HG03521 (cell line): ENCODE measurements at regions not wholly inside any gene's neighbourhood (a gene's known extent, or its start where the extent isn't known, plus 50 kb on each side); places are given as distances from the start of the nearest gene placed in this dataset.
A peak's percentile ranks its signal among the peaks of the same experiment; 100 is the strongest.

Experiments
- ATAC-seq: cut with Tn5 transposase; IDR thresholded peaks from one replicate; pipeline ENCODE4 v1.9.1; 2021; ENCODE audit warnings: mild to moderate bottlenecking, moderate library complexity; ENCODE audit not compliant: unreplicated experiment

DNA sequence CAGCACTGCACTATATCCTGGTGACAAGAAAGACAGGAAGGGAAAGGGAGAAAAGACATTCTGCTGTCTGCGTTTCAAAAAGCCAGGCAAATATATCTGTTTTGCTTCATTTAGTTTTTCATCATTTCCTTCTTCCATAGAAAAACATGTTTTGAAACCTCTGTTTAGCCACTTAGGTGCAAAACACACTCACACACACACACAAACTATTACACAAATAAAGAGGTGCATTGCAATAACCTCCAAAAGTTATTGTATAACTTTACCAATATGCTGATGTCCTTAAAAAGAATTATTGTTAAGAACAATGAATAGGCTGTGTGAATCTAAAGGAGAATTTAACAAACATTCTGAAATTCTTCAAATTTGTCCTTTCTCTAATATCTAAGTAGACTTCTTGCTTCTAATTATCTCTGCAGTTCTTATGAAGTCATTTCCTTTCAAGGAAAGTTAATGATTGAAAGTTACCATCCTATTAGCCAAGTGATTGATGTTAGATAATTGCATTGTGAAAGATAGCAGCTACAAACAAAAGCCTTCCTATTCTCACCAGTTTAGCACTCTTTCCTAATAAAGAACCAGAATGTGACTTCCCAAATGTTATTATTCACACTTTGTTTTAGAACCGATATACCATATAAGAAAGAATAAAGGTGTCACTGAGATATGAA lies 516.7 kb downstream of the KCNJ3 start:
- no peak for ATAC-seq

DNA sequence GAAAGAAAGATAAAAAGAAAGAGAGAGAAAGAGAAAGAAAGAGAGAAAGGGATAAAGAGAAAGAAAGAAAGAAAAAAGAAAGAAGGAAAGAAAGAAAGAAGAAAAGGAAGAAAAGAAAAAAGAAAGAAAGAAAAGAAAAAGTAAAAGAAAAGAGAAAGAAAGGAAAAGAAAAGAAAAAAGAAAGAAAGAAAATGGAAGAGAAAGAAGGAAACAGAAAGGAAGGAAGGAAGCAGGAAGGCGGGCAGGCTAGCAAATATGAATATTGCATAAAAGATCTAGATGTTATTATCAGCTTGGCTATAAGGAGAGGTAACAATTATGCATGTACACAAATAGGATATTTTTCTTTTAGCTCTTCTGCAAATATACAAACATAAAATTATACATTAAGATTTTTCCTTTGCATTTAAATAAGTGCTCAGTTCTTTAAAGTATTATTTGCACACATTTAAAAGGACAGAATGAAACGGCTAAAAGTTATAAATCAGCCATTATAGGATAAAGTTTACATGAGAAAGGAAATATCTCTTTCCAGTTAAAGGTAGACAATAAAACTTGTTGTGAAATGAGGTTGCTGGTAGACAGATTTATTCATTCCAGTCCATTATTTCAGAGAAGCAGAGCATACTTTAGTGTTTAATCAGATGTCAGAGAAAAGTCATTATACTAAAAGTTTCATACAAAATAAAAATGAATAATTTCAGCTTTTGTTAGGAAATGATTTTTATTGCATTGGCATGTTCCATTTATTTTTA lies 511.4 kb downstream of the KCNJ3 start:
- ATAC-seq = no peak

GRCh38 chr2:155203178-155203577 lies 504.7 kb downstream of the KCNJ3 start:
- ATAC-seq = no peak

GRCh38 chr2:155200753-155201152 lies 502.3 kb downstream of the KCNJ3 start:
- no peak for ATAC-seq

DNA sequence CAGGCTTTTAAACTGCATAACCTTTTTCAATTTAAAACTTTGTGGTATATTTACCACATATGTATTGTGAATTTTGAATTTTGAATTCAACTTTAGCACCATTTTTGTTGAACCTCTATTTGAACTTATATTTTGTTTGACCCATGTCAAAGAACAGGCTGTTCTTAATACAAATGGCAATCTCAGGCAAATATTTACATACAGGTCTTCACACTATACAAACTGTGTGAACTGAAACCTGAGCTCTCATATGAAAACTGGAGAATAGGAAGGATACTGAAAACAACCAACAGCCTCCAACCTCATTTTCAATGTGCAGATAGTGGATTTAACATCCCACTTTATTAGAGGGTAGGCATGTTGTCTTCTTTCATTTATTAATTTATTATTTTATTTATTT lies 491.8 kb downstream of the KCNJ3 start:
- ATAC-seq = no peak

DNA sequence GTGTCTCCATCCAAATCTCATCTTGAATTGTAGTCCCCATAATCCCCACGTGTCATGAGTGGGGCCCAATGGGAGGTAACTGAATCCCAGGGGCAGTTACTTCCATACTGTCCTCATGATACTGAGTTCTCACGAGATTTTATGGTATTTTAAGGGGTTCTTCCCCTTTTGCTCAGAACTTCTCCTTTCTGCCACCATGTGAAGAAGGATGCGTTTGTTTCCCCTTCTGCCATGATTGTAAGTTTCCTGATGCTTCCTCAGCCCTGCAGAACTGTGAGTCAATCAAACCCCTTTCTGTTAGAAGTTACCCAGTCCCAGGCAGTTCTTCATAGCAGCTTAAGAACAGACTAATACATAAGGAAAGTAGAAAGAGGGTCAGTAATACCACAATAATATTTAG lies 480.4 kb downstream of the KCNJ3 start:
- no peak for ATAC-seq

- no peak for ATAC-seq
Measured at GRCh38 chr2:155176345-155176744, 477.9 kb downstream of the KCNJ3 start.

DNA sequence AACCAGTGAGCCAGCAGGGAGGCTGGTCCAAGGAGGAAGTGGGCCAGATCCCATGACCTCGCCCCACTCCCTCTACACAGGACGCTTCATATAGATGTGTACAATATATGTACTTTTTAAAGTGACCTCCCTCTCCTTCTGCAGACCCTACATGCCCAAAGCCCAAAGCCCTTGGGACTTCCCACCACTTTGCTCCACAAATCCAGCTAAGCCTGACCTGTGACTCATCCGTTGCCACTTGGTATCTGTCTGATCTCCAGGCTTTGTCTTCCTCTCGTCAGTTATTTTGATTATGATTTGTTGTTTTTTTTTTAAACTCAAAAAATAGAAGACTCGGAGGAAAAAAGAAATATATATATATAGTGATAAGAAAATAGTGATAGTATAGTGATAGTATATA lies 470.8 kb downstream of the KCNJ3 start:
- no peak for ATAC-seq

DNA sequence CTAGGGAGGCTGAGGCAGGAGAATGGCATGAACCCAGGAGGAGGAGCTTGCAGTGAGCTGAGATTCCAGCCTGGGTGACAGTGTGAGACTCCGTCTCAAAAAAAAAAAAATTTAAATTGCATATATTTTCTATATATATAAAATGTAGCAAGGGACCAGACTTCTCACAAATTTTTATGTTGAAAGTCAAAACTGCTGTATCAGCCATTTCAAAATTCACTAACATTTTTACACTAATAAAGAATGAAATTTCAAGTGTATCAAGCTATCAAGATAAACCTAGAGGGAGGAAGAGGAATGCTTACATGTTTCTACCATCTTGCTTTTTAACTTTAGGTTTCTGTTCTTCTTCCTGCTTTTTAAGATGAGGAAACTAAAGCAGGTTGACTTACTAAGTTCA lies 464.0 kb downstream of the KCNJ3 start:
- ATAC-seq = no peak

DNA sequence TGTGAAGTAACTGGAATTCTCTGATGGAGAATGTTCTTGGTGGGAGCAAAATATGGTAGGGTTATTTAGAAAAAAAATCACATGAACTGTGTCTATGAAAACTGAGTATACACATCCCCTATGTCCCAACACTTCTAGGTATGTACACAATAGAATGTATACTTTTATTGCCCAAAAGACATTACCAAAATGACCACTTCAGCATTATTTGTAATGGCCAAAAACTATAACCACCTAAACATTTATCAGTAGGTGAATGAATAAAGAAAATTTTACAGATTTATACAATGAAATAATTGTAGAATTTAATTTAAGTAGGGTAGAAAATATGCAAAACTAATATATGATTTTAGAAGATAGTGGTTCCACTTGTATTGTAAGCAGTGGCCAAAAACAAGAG lies 462.8 kb downstream of the KCNJ3 start:
- ATAC-seq = no peak

DNA sequence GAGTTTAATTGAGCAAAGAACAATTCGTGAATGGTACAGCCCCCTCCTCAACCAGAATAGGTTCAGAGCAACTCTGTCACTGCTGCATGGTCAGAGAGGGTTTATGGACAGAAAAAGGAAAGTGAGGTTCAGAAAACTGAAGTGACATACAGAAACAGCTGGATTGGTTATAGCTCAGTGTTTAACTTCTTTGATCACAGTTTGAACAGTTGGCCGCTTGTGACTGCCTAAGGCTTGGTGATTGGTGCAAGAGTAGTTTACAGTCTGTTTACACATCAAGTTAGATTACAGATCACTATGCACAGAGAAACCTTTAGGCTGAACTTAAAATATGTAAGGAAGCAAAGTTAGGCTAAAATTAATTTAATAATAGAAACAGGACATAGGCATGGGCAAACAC lies 459.2 kb downstream of the KCNJ3 start:
- ATAC-seq = no peak

GRCh38 chr2:155157065-155157464 lies 458.6 kb downstream of the KCNJ3 start:
- ATAC-seq = no peak

GRCh38 chr2:155151945-155152344 lies 453.4 kb downstream of the KCNJ3 start:
- no peak for ATAC-seq

DNA sequence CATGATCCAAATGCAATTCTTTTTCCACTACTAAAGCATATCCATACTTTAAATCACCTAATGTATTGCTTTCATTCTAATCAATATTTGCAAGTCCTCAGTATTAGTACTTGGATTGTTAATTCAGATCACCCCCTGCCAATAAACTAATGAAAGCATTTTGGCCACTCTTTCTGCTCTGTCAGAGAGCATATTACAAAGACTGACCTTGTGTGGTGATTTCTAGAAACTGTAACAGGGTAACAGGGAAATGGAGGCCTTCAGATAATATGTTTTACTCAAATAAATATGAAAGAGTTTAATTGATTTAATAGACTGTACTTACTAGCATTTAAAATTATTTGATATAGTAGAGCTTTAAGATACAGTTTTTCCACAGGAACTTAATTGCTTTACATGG lies 453.0 kb downstream of the KCNJ3 start:
- ATAC-seq = no peak

- ATAC-seq = peak; percentile 96
Measured at GRCh38 chr2:155145758-155146229, 447.3 kb downstream of the KCNJ3 start.

DNA sequence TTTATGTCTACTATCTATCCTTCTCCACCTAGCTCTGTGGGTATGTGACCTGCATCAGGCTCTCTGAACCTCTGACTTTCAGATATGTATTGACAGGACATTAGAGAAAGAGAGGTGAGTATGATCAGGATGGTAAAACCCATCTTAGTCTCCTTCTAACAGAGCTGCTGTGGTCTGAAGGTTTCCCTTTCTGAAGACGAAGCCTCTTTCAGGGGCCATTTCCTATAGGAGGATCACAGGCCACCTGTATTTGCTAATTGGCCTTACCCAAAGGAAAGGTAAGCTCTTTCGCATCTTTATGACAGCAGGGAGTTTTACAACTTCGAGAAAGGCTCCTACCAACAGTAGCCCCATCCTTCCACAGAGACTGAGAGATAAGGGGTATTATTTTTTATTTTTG lies 442.9 kb downstream of the KCNJ3 start:
- ATAC-seq = no peak

GRCh38 chr2:155125585-155126230 lies 427.2 kb downstream of the KCNJ3 start:
- no peak for ATAC-seq

GRCh38 chr2:155115846-155116245 lies 417.4 kb downstream of the KCNJ3 start:
- no peak for ATAC-seq

DNA sequence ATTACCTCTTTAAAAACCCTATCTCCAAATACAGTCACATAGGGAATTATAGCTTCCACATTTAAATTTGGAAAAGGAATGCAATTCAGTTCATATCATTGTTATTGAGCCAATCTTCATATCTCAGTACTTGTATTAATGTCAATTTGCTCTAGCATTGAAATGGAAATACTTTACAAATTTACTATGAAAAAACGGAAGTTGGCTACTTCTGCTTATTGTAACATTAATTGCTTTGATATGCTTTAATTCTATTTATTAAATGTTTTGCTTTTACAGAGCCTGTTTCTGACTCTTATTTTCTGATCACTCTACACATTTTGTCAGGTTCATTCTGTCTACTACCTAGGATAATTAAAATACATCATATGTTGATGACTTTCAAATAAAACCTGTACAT lies 412.6 kb downstream of the KCNJ3 start:
- no peak for ATAC-seq

DNA sequence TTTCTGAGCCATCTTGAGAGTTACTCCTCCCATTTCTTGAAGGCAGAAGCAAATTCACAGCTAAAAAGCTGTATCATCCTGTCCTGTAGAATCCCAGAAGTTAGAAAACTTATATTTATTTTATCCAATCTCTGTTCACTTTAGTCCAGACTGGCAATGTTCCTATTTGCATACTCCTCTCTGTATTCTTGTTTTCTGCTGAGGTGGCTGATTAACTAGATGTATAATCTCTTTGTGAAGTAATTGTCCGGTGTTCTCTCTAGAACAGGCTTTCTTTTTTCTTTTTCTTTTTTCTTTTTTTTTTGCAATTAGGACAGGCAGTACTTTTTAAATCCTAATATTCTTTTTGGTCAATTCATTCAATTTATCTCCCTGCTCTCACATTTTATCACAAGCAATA lies 411.0 kb downstream of the KCNJ3 start:
- ATAC-seq = no peak

- ATAC-seq = no peak
Measured at GRCh38 chr2:155100261-155100660, 401.8 kb downstream of the KCNJ3 start.

DNA sequence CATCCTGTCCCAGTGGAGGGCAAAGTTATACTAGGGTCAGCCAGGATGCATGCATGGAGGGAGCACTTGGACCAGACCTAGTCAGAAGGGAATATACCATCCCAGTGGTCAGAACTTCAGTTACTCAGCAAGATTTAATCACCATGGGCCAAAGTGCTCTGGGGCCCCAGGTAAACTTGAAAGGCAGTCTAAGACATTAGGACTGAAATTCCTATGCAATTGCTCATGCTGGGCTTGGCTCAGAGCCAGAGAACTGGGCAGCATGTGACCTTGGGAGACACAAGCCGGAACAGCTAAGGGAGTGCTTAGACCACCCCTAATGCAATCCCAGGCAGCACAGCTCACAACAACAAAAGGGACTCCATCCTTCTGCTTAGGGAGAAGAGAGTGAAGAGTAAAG lies 401.3 kb downstream of the KCNJ3 start:
- no peak for ATAC-seq
